ENCODE measurements at regions not wholly inside any gene's neighbourhood (a gene's known extent, or its start where the extent isn't known, plus 50 kb on each side); places are given as distances from the start of the nearest gene placed in this dataset.

GRCh38 chr10:57754803-57755202 lies 512.9 kb downstream of the IPMK start:
- Histone ChIP-seq H3F3A (ENCODE audit: insufficient read depth) (no peaks in the 10 kb centered on the region), H3K9me2 (ENCODE audit: insufficient read depth) (no peaks in the 10 kb centered on the region), H3K9ac (no peak overlapping the region), H3K79me2 (ENCODE audit: insufficient read depth) (no peaks in the 10 kb centered on the region), H3K4me2 (ENCODE audit: unreplicated experiment) (no peak overlapping the region), H3K4me3 (no peak overlapping the region), H3K36me3 (ENCODE audit: low read depth) (no peaks in the 10 kb centered on the region), H3K27me3 (replicated peaks; ENCODE audit: insufficient read depth) (no peaks in the 10 kb centered on the region), H3K27ac (no peak overlapping the region), H3K4me1 (ENCODE audit: insufficient read depth) (no peaks in the 10 kb centered on the region), H4K20me1 (ENCODE audit: insufficient read depth) (no peaks in the 10 kb centered on the region), H2AFZ (no peak overlapping the region), H3K9me3 (ENCODE audit: low read depth) (no peaks in the 10 kb centered on the region)
- 18 to 28% methylated on average over 4 of the region's 4 CpGs for WGBS, 2 experiments (ENCODE audit: low coverage in 1 of 2, low lambda C conversion rate in 2 of 2, missing lambda C conversion rate in 2 of 2)
- TF ChIP-seq EZH2phosphoT487 (IDR thresholded peaks at IDR 0.05; ENCODE audit: insufficient read depth, low read depth) = no peak
- no peak for TF ChIP-seq EZH2 (IDR thresholded peaks at IDR 0.05; ENCODE audit: insufficient read depth, poor library complexity, severe bottlenecking)
- no peak for DNase-seq
- in situ Hi-C loops (cut with MboI) = no loop called here

- TF ChIP-seq EZH2phosphoT487 (IDR thresholded peaks at IDR 0.05; ENCODE audit: insufficient read depth, low read depth) (no peak), EZH2 (IDR thresholded peaks at IDR 0.05; ENCODE audit: insufficient read depth, poor library complexity, severe bottlenecking) (no peak)
- no peaks in the 10 kb centered on the region for H4K20me1 ChIP-seq (ENCODE audit: insufficient read depth)
- H3K9me3 ChIP-seq (ENCODE audit: low read depth) = no peaks in the 10 kb centered on the region
- H3K9me2 ChIP-seq (ENCODE audit: insufficient read depth) = no peaks in the 10 kb centered on the region
- no peaks in the 10 kb centered on the region for H3K36me3 ChIP-seq (ENCODE audit: low read depth)
- H3F3A ChIP-seq (ENCODE audit: insufficient read depth) = no peaks in the 10 kb centered on the region
- no peak overlapping the region for H3K4me2 ChIP-seq (ENCODE audit: unreplicated experiment)
- no peak for DNase-seq
- H3K27me3 ChIP-seq (replicated peaks; ENCODE audit: insufficient read depth) = no peaks in the 10 kb centered on the region
- in situ Hi-C loops (cut with MboI) = no loop called here
- H3K27ac ChIP-seq = no peak overlapping the region
- no peaks in the 10 kb centered on the region for H3K79me2 ChIP-seq (ENCODE audit: insufficient read depth)
- H3K4me3 ChIP-seq = no peak overlapping the region
- no peak overlapping the region for H3K9ac ChIP-seq
- no peaks in the 10 kb centered on the region for H3K4me1 ChIP-seq (ENCODE audit: insufficient read depth)
- H2AFZ ChIP-seq = no peak overlapping the region
- WGBS, 2 experiments (ENCODE audit: low coverage in 1 of 2, low lambda C conversion rate in 2 of 2, missing lambda C conversion rate in 2 of 2) = 10 to 45% methylated on average over 1 of the region's 1 CpG
These were observed 524.0 kb downstream of the IPMK start for GRCh38 chr10:57743711-57744110.

DNA sequence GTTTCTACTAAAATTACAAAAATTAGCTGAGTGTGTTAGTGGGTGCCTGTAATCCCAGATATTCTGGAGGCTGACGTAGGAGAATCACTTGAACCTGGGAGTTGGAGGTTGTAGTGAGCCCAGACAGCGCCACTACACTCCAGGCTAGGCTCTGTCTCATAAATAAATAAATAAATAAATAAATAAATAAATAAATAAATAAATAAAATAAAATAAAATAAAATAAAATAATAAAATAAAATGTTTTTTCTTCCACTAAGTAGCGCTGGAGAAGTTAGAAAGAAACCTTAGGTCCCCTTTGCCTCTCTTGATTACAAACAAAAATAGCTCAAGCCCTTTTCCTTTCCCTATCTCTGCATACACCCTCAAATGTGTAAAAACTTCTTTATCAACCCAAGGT lies 525.9 kb downstream of the IPMK start:
- WGBS, 2 experiments (ENCODE audit: low coverage in 1 of 2, low lambda C conversion rate in 2 of 2, missing lambda C conversion rate in 2 of 2) = 16 to 27% methylated on average over 3 of the region's 3 CpGs
- Histone ChIP-seq H3F3A (ENCODE audit: insufficient read depth) (no peaks in the 10 kb centered on the region), H4K20me1 (ENCODE audit: insufficient read depth) (no peaks in the 10 kb centered on the region), H3K36me3 (ENCODE audit: low read depth) (no peaks in the 10 kb centered on the region), H3K4me3 (no peak overlapping the region), H3K27ac (no peak overlapping the region), H2AFZ (no peak overlapping the region), H3K9me3 (ENCODE audit: low read depth) (no peaks in the 10 kb centered on the region), H3K9me2 (ENCODE audit: insufficient read depth) (no peaks in the 10 kb centered on the region), H3K9ac (no peak overlapping the region), H3K79me2 (ENCODE audit: insufficient read depth) (no peaks in the 10 kb centered on the region), H3K4me2 (ENCODE audit: unreplicated experiment) (no peak overlapping the region), H3K27me3 (replicated peaks; ENCODE audit: insufficient read depth) (no peaks in the 10 kb centered on the region), H3K4me1 (ENCODE audit: insufficient read depth) (no peaks in the 10 kb centered on the region)
- DNase-seq = no peak
- in situ Hi-C loops (cut with MboI) = no loop called here
- no peak for TF ChIP-seq EZH2 (IDR thresholded peaks at IDR 0.05; ENCODE audit: insufficient read depth, poor library complexity, severe bottlenecking)
- no peak for TF ChIP-seq EZH2phosphoT487 (IDR thresholded peaks at IDR 0.05; ENCODE audit: insufficient read depth, low read depth)

- 3 to 4% methylated on average over 1 of the region's 1 CpG for WGBS, 2 experiments (ENCODE audit: low coverage in 1 of 2, low lambda C conversion rate in 2 of 2, missing lambda C conversion rate in 2 of 2)
- Histone ChIP-seq H3K4me2 (ENCODE audit: unreplicated experiment) (no peak overlapping the region), H3K27ac (no peak overlapping the region), H4K20me1 (ENCODE audit: insufficient read depth) (no peaks in the 10 kb centered on the region), H3K9ac (no peak overlapping the region), H3K9me2 (ENCODE audit: insufficient read depth) (no peaks in the 10 kb centered on the region), H3K79me2 (ENCODE audit: insufficient read depth) (no peaks in the 10 kb centered on the region), H2AFZ (no peak overlapping the region), H3F3A (ENCODE audit: insufficient read depth) (no peaks in the 10 kb centered on the region), H3K27me3 (replicated peaks; ENCODE audit: insufficient read depth) (0 out of 2 replicates have a peak, but pooled peaks cover 5% of the 10 kb centered on the region), H3K36me3 (ENCODE audit: low read depth) (no peaks in the 10 kb centered on the region), H3K9me3 (ENCODE audit: low read depth) (no peaks in the 10 kb centered on the region), H3K4me1 (ENCODE audit: insufficient read depth) (no peaks in the 10 kb centered on the region), H3K4me3 (no peak overlapping the region)
- TF ChIP-seq EZH2 (IDR thresholded peaks at IDR 0.05; ENCODE audit: insufficient read depth, poor library complexity, severe bottlenecking) (no peak), EZH2phosphoT487 (IDR thresholded peaks at IDR 0.05; ENCODE audit: insufficient read depth, low read depth) (no peak)
- in situ Hi-C loops (cut with MboI) = no loop called here
- no peak for DNase-seq
These were observed 544.4 kb downstream of the IPMK start for GRCh38 chr10:57723305-57723704.

- peak; percentile 50 for DNase-seq
- H3K4me2 ChIP-seq (ENCODE audit: unreplicated experiment) = no peak overlapping the region
- TF ChIP-seq EZH2phosphoT487 (IDR thresholded peaks at IDR 0.05; ENCODE audit: insufficient read depth, low read depth) (no peak), EZH2 (IDR thresholded peaks at IDR 0.05; ENCODE audit: insufficient read depth, poor library complexity, severe bottlenecking) (no peak)
- H3K4me3 ChIP-seq = no peak overlapping the region
- no peaks in the 10 kb centered on the region for H3K79me2 ChIP-seq (ENCODE audit: insufficient read depth)
- no peaks in the 10 kb centered on the region for H3K9me2 ChIP-seq (ENCODE audit: insufficient read depth)
- no peak overlapping the region for H2AFZ ChIP-seq
- H3K27ac ChIP-seq = no peak overlapping the region
- no peaks in the 10 kb centered on the region for H3K27me3 ChIP-seq (replicated peaks; ENCODE audit: insufficient read depth)
- WGBS, 2 experiments (ENCODE audit: low coverage in 1 of 2, low lambda C conversion rate in 2 of 2, missing lambda C conversion rate in 2 of 2) = 31 to 36% methylated on average over 2 of the region's 2 CpGs
- no peaks in the 10 kb centered on the region for H3K4me1 ChIP-seq (ENCODE audit: insufficient read depth)
- H3F3A ChIP-seq (ENCODE audit: insufficient read depth) = no peaks in the 10 kb centered on the region
- in situ Hi-C loops (cut with MboI) = no loop called here
- no peaks in the 10 kb centered on the region for H3K36me3 ChIP-seq (ENCODE audit: low read depth)
- no peaks in the 10 kb centered on the region for H3K9me3 ChIP-seq (ENCODE audit: low read depth)
- H4K20me1 ChIP-seq (ENCODE audit: insufficient read depth) = no peaks in the 10 kb centered on the region
- no peak overlapping the region for H3K9ac ChIP-seq
These were observed 550.8 kb downstream of the IPMK start for GRCh38 chr10:57716884-57717283.
